Endothelial cell of umbilical vein (primary cell): ENCODE measurements at regions not wholly inside any gene's neighbourhood (a gene's known extent, or its start where the extent isn't known, plus 50 kb on each side); places are given as distances from the start of the nearest gene placed in this dataset.

Source experiments
- BruUV-seq: library from RNA; stranded (reverse); fragments of 400-500 nt; replicated peaks from 2 replicates; lab custom pipeline; 2021; lab: Mats Ljungman, UMichigan
- CTCF ChIA-PET: fragments of 300-600, 350-600 bp; sonication (Branson Sonifier 250); formaldehyde crosslinking; loops from one replicate; lab custom pipeline; 2021; ENCODE audit warnings: antibody characterized with exemption, inconsistent platforms; lab: Charles Lee
- POLR2A ChIA-PET: fragments of 300-600, 350-600 bp; sonication (Branson Sonifier 250); formaldehyde crosslinking; loops from one replicate; lab custom pipeline; 2021; ENCODE audit warnings: antibody characterized with exemption, inconsistent platforms; lab: Charles Lee
- DNase-seq: peaks from one replicate; pipeline ENCODE4 v3.0.0-alpha.2; 2011; ENCODE audit warnings: low read depth, low spot score
- FAIRE-seq: peaks from 2 replicates; lab custom pipeline; 2011; peaks lifted over from hg19 to GRCh38; lab: Jason Lieb, UNC
- H2AFZ ChIP-seq: 2 replicates; pipeline ENCODE4 v1.6.0; 2012; ENCODE audit warnings: low read depth, low read length, control low read depth, inconsistent platforms
- H3K27ac ChIP-seq: 2 replicates; pipeline ENCODE4 v1.5.1; 2011; ENCODE audit warnings: low read depth, mild to moderate bottlenecking, control low read depth, low read length, moderate library complexity; ENCODE audit not compliant: insufficient read depth
- H3K27me3 ChIP-seq, 2 experiments: 2 replicates each; pipeline versions ENCODE4 v1.6.0 to v1.6.1; 2011; ENCODE audit warnings: low read length in 2 of 2, mixed read lengths in 1 of 2; ENCODE audit not compliant: control insufficient read depth in 2 of 2, insufficient read depth in 2 of 2
- H3K36me3 ChIP-seq, 2 experiments: 2 replicates in 1 of 2; 3 replicates in 1 of 2; pipeline ENCODE4 v1.5.1; 2011; ENCODE audit warnings: low read length in 2 of 2, mild to moderate bottlenecking in 1 of 2, moderate library complexity in 1 of 2; ENCODE audit not compliant: control insufficient read depth in 2 of 2, insufficient read depth in 2 of 2; ENCODE audit errors: extremely low read depth in 1 of 2
- H3K4me1 ChIP-seq: 3 replicates; pipeline ENCODE4 v1.5.1; 2011; ENCODE audit warnings: mild to moderate bottlenecking, low read length; ENCODE audit not compliant: control insufficient read depth, insufficient read depth; ENCODE audit errors: extremely low read depth
- H3K4me2 ChIP-seq: 2 replicates; pipeline ENCODE4 v1.6.1; 2011; ENCODE audit warnings: low read length, control low read depth, mixed read lengths; ENCODE audit not compliant: insufficient read depth
- H3K4me3 ChIP-seq, 3 experiments: fragments of 200-600 bp in 1 of 3; sonication (generic), shearing (Covaris generic) in 1 of 3; replicated peaks in 1 of 3; 2 replicates each; pipeline ENCODE4 v1.5.1; 2011 to 2016; ENCODE audit warnings: control low read depth in 3 of 3, low read length in 3 of 3, mild to moderate bottlenecking in 2 of 3, inconsistent platforms in 1 of 3, low read depth in 1 of 3, moderate library complexity in 1 of 3; ENCODE audit not compliant: insufficient read depth in 1 of 3
- H3K79me2 ChIP-seq: 2 replicates; pipeline ENCODE4 v1.6.0; 2012; ENCODE audit warnings: low read length, inconsistent platforms; ENCODE audit not compliant: control insufficient read depth, insufficient read depth
- H3K9ac ChIP-seq: replicated peaks from 2 replicates; pipeline ENCODE3; 2011; ENCODE audit warnings: low read length, control low read depth; ENCODE audit not compliant: insufficient read depth; ENCODE audit errors: extremely low read depth
- H3K9me1 ChIP-seq: replicated peaks from 3 replicates; pipeline ENCODE4 v1.6.0; 2011; ENCODE audit warnings: mild to moderate bottlenecking, low read length; ENCODE audit not compliant: control insufficient read depth, insufficient read depth; ENCODE audit errors: extremely low read depth
- H3K9me3 ChIP-seq: replicated peaks from 2 replicates; pipeline ENCODE4 v1.5.1; 2012; ENCODE audit warnings: low read length, inconsistent platforms; ENCODE audit not compliant: control insufficient read depth, insufficient read depth
- H4K20me1 ChIP-seq: replicated peaks from 2 replicates; pipeline ENCODE3; 2011; ENCODE audit warnings: mild to moderate bottlenecking, low read length; ENCODE audit not compliant: control insufficient read depth, insufficient read depth; ENCODE audit errors: extremely low read depth
- EZH2 ChIP-seq: IDR thresholded peaks from 2 replicates; pipeline ENCODE4 v1.6.1; 2012; ENCODE audit warnings: borderline replicate concordance, low read depth, mild to moderate bottlenecking, moderate library complexity, low read length, inconsistent platforms; ENCODE audit not compliant: severe bottlenecking
- FOS ChIP-seq: IDR thresholded peaks from 2 replicates; pipeline ENCODE4 v1.6.1; 2011; ENCODE audit warnings: mild to moderate bottlenecking, low read length, moderate library complexity, borderline replicate concordance; ENCODE audit not compliant: insufficient read depth
- GATA2 ChIP-seq: IDR thresholded peaks from 2 replicates; pipeline ENCODE4 v1.7.0; 2011; ENCODE audit warnings: low read depth, mild to moderate bottlenecking, moderate library complexity, mixed read lengths, low read length; ENCODE audit not compliant: insufficient read length, insufficient read depth
- JUN ChIP-seq: IDR thresholded peaks from 2 replicates; pipeline ENCODE4 v1.6.1; 2011; ENCODE audit warnings: borderline replicate concordance, low read depth; ENCODE audit not compliant: insufficient read length, insufficient read depth
- MYC ChIP-seq: IDR thresholded peaks from one replicate; pipeline ENCODE4 v1.6.1; 2011; ENCODE audit warnings: mild to moderate bottlenecking, low read depth, low read length
- POLR2A ChIP-seq: IDR thresholded peaks from 2 replicates; pipeline ENCODE4 v1.6.1; 2012; ENCODE audit warnings: low read depth, mild to moderate bottlenecking, control low read depth, low read length
- POLR2AphosphoS5 ChIP-seq: IDR thresholded peaks from 2 replicates; pipeline ENCODE4 v1.6.1; 2012; ENCODE audit warnings: low read depth, mild to moderate bottlenecking, control low read depth, low read length, moderate library complexity; ENCODE audit not compliant: insufficient read depth
- dilution Hi-C: fragments of 300-500 bp; cut with MboI; formaldehyde crosslinking; loops from one replicate; pipeline ENCODE4 v1.15.0; 2019; ENCODE audit warnings: low sequenced_read_pairs; ENCODE audit not compliant: extremely low pct_ligation_motif_present
- intact Hi-C: fragments of 100-400 bp; cut with micrococcal nuclease; formaldehyde crosslinking; loops from one replicate; pipeline ENCODE4 v1.10.0; 2022
- TF ChIP-seq, protein P1 (sequence below): IDR thresholded peaks from 2 replicates; pipeline ENCODE4 v1.6.1; 2011; ENCODE audit not compliant: insufficient read depth, insufficient read length
- TF ChIP-seq, protein P2 (sequence below), 2 donors: IDR thresholded peaks; 1 replicate in 1 of 2; 2 replicates in 1 of 2; pipeline ENCODE4 v1.5.1; 2011; ENCODE audit warnings: low read length in 2 of 2, mild to moderate bottlenecking in 2 of 2, moderate library complexity in 2 of 2, control low read depth in 1 of 2, inconsistent platforms in 1 of 2, low read depth in 1 of 2; ENCODE audit not compliant: insufficient read depth in 1 of 2; ENCODE audit errors: extremely low read depth in 1 of 2

DNA sequence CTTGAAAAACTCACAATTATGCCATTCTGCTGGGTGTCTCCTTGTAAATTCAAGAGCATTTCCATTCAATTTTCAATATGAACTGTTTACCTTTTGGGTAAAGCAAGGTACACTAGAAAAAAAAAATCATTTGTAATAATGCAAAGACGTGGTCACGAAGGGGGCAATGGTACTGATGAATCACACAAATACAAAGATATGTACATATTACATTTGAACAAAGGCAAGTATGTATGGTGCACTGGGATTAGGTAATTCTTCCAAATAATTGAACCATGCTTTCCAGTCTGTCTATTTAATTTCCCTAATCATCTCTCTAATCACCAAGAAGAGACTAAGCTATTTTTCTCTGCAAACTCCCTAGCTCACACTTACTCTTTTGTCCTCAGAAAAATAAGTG, 63.4 kb upstream of the RNF38 start:
- peaks cover 42% of the 10 kb centered on the region for H3K79me2 ChIP-seq
- no peaks in the 10 kb centered on the region for H3K27me3 ChIP-seq
- no peaks in the 10 kb centered on the region for H3K9me3 ChIP-seq
- H3K36me3 ChIP-seq = no peaks in the 10 kb centered on the region
- dilution Hi-C loops = no loop called here
- no peak for TF ChIP-seq FOS
- TF ChIP-seq MYC = no peak
- TF ChIP-seq GATA2 = no peak
- TF ChIP-seq, protein P1, sequence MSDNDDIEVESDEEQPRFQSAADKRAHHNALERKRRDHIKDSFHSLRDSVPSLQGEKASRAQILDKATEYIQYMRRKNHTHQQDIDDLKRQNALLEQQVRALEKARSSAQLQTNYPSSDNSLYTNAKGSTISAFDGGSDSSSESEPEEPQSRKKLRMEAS = no peak
- no peak for TF ChIP-seq POLR2A
- TF ChIP-seq, protein P2, sequence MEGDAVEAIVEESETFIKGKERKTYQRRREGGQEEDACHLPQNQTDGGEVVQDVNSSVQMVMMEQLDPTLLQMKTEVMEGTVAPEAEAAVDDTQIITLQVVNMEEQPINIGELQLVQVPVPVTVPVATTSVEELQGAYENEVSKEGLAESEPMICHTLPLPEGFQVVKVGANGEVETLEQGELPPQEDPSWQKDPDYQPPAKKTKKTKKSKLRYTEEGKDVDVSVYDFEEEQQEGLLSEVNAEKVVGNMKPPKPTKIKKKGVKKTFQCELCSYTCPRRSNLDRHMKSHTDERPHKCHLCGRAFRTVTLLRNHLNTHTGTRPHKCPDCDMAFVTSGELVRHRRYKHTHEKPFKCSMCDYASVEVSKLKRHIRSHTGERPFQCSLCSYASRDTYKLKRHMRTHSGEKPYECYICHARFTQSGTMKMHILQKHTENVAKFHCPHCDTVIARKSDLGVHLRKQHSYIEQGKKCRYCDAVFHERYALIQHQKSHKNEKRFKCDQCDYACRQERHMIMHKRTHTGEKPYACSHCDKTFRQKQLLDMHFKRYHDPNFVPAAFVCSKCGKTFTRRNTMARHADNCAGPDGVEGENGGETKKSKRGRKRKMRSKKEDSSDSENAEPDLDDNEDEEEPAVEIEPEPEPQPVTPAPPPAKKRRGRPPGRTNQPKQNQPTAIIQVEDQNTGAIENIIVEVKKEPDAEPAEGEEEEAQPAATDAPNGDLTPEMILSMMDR (IDR thresholded peaks at IDR 0.05; ENCODE audit: extremely low read depth in 1 of 2, insufficient read depth in 1 of 2, low read depth in 1 of 2, low read length in 2 of 2) = no peak
- TF ChIP-seq EZH2 = no peak
- no peak for TF ChIP-seq JUN
- no peak for TF ChIP-seq POLR2AphosphoS5
- no peaks in the 10 kb centered on the region for H4K20me1 ChIP-seq
- FAIRE-seq (no peak), DNase-seq (no peak)
- H3K4me1 ChIP-seq = no peaks in the 10 kb centered on the region
- intact Hi-C loops = no loop called here
- no peak overlapping the region for H2AFZ ChIP-seq
- CTCF ChIA-PET = interaction anchor here (0.9 to 2.1 kb wide), 3 partner anchors 9 to 56 kb away, joined by 3 to 6 read pairs (median 6); no protein-coding TSS in a partner anchor
- no peak overlapping the region for H3K4me3 ChIP-seq
- no peak overlapping the region for H3K27ac ChIP-seq
- no peak overlapping the region for H3K4me2 ChIP-seq
- POLR2A ChIA-PET = no interaction called here
- H3K9ac ChIP-seq = no peak overlapping the region
- no peaks in the 10 kb centered on the region for H3K9me1 ChIP-seq
- BruUV-seq = no TSS peak
